ENCODE measurements at regions not wholly inside any gene's neighbourhood (a gene's known extent, or its start where the extent isn't known, plus 50 kb on each side); places are given as distances from the start of the nearest gene placed in this dataset.

DNA sequence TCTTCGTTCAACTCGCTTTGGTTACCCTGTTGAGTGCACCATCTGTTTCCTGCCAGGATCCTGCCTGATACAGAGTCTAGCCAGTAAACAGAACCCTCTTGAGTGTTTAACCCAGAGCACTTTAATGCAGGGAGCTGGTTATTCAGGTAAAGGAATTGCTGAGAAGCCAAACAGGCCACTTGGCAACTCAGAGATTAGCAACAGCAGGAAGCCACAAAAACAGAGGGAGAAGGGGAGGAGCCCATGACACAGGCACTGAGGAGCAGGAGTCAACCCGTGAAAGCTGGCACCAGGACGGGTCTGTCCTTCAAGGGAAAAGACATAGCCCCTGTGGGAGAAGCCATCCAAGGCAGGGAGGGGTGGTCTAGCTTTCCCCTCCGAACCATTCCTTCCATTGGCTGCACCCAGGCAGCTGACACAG is 641.4 kb downstream of the ZNF674 start:
- Histone ChIP-seq H4K5ac (ENCODE audit: insufficient read length, low read depth, low read length) (no peak overlapping the region), H3K79me2 (ENCODE audit: insufficient read depth, low read length) (no peaks in the 10 kb centered on the region), H3K23ac (ENCODE audit: insufficient read length, low read depth, low read length) (no peak overlapping the region), H3K23me2 (ENCODE audit: insufficient read length, low read depth, low read length, poor library complexity, severe bottlenecking) (no peaks in the 10 kb centered on the region), H4K20me1 (ENCODE audit: control insufficient read depth, insufficient read depth, insufficient read length) (no peaks in the 10 kb centered on the region), H2BK5ac (ENCODE audit: insufficient read length, low read length) (no peak overlapping the region), H3K9me3 (ENCODE audit: control insufficient read depth, low read depth, low read length) (no peaks in the 10 kb centered on the region), H3K4ac (ENCODE audit: low read depth, low read length) (no peak overlapping the region), H3K9ac (ENCODE audit: extremely low read depth, insufficient read length, low read length) (no peak overlapping the region), H3K4me2 (ENCODE audit: insufficient read depth, insufficient read length, low read length) (no peak overlapping the region), H3T11ph (ENCODE audit: low read length) (no peak overlapping the region), H2AFZ (ENCODE audit: low read length) (no peak overlapping the region), H3K18ac (ENCODE audit: insufficient read length, low read depth, low read length) (no peak overlapping the region), H2BK15ac (ENCODE audit: low read depth, low read length) (no peak overlapping the region), H3K56ac (ENCODE audit: insufficient read length, low read depth, low read length) (no peak overlapping the region), H2BK120ac (ENCODE audit: low read depth, low read length, poor library complexity, severe bottlenecking) (no peak overlapping the region), H4K8ac (replicated peaks; ENCODE audit: insufficient read length, low read depth, low read length) (no peak overlapping the region), H3K27me3 (ENCODE audit: insufficient read depth, low read length) (no peaks in the 10 kb centered on the region), H2BK12ac (ENCODE audit: insufficient read length, low read depth, low read length) (no peak overlapping the region), H3K79me1 (ENCODE audit: insufficient read depth, low read depth, low read length, poor library complexity, severe bottlenecking) (no peaks in the 10 kb centered on the region), H2BK20ac (ENCODE audit: low read depth, low read length, poor library complexity, severe bottlenecking) (no peak overlapping the region), H3K4me1 (ENCODE audit: insufficient read depth, low read length) (peaks cover 14% of the 10 kb centered on the region; the same call in 1 of the 2 replicates), H3K27ac (ENCODE audit: insufficient read length, low read depth, low read length) (no peak overlapping the region), H4K91ac (ENCODE audit: insufficient read length, low read depth, low read length) (no peak overlapping the region), H2AK5ac (ENCODE audit: insufficient read length, low read length) (no peak overlapping the region), H3K14ac (ENCODE audit: insufficient read depth, low read length) (no peak overlapping the region)
- Mint-ChIP-seq H3K4me3 (no peak overlapping the region), H3K36me3 (ENCODE audit: insufficient read depth in 1 of 3, low read depth in 3 of 3) (no peaks in the 10 kb centered on the region; a peak in 3 of 7 replicates), H3K27ac (peak overlapping the region; percentile 33 to 87 (median 48); a peak in 5 of 7 replicates), H3K4me1 (peaks cover 34 to 47% of the 10 kb centered on the region in 2 experiments), H3K27me3 (ENCODE audit: low read depth) (no peaks in the 10 kb centered on the region; the same call in 1 of the 2 replicates), H3K9me3 (peaks cover 64 to 69% of the 10 kb centered on the region in 2 experiments)
- WGBS (ENCODE audit: extremely low coverage, insufficient read length, low lambda C conversion rate) = no CpG with 5 or more reads among the region's 5 CpGs
- peak; percentile 38 for DNase-seq
- no peak for TF ChIP-seq CTCF (conservative IDR thresholded peaks at IDR 0.05)
